Gastroesophageal sphincter (tissue), 4 donors: ENCODE measurements at regions not wholly inside any gene's neighbourhood (a gene's known extent, or its start where the extent isn't known, plus 50 kb on each side); places are given as distances from the start of the nearest gene placed in this dataset.

Source experiments
- ATAC-seq: fragments of 150-250 bp; one replicate; pipeline ENCODE4 v1.9.1; 2016; ENCODE audit warnings: mild to moderate bottlenecking, moderate library complexity
- H3K27ac ChIP-seq, 4 donors: fragments of 200-600 bp; sonication (generic) in 3 of 4; 1 replicate in 3 of 4; 2 replicates in 1 of 4; pipeline ENCODE4 v1.5.1; 2016 to 2019
- H3K27me3 ChIP-seq: fragments of 200-600 bp; sonication (generic); one replicate; pipeline ENCODE4 v1.5.1; 2019
- H3K36me3 ChIP-seq, 2 donors: fragments of 200-600 bp; sonication (generic); one replicate each; pipeline ENCODE4 v1.5.1; 2019; ENCODE audit warnings: control low read depth in 1 of 2
- H3K4me1 ChIP-seq, 3 donors: fragments of 200-600 bp; sonication (generic); 1 replicate in 2 of 3; 2 replicates in 1 of 3; pipeline ENCODE4 v1.5.1; 2016 to 2019; ENCODE audit warnings: control low read depth in 2 of 3
- H3K4me3 ChIP-seq, 2 donors: fragments of 200-600 bp; sonication (generic); one replicate each; pipeline ENCODE4 v1.5.1; 2019; ENCODE audit warnings: mild to moderate bottlenecking in 1 of 2, moderate library complexity in 1 of 2
- H3K9me3 ChIP-seq, 3 donors: fragments of 200-600 bp; sonication (generic); one replicate each; pipeline ENCODE4 v1.5.1; 2017 to 2019; ENCODE audit warnings: control low read depth in 2 of 3
- EP300 ChIP-seq: sonication (generic); formaldehyde crosslinking; IDR thresholded peaks from one replicate; pipeline ENCODE4 v1.6.1; 2017; ENCODE audit warnings: antibody characterized with exemption, mild to moderate bottlenecking
- POLR2A ChIP-seq, 2 donors: fragments of 450-650 bp; IDR thresholded peaks; one replicate each; pipeline ENCODE4 v1.6.1; 2017; ENCODE audit warnings: antibody characterized with exemption in 2 of 2, mild to moderate bottlenecking in 2 of 2, moderate library complexity in 1 of 2
- POLR2AphosphoS5 ChIP-seq: sonication (generic); formaldehyde crosslinking; IDR thresholded peaks from one replicate; pipeline ENCODE4 v1.6.1; 2017; ENCODE audit warnings: antibody characterized with exemption
- WGBS, 2 donors: methylation state at CpG; one replicate each; pipeline ENCODE4 v1.1.5; 2018; ENCODE audit warnings: low coverage in 1 of 2; 5-methylcytosine and 5-hydroxymethylcytosine counted together
- TF ChIP-seq, protein P1 (sequence below), 4 experiments: fragments of 200-600 bp in 2 of 4; fragments of 450-650 bp in 2 of 4; sonication (generic) in 1 of 4; IDR thresholded peaks; one replicate each; pipeline ENCODE4 v1.5.1; 2017 to 2019; ENCODE audit warnings: antibody characterized with exemption in 4 of 4, mild to moderate bottlenecking in 2 of 4, moderate library complexity in 2 of 4

DNA sequence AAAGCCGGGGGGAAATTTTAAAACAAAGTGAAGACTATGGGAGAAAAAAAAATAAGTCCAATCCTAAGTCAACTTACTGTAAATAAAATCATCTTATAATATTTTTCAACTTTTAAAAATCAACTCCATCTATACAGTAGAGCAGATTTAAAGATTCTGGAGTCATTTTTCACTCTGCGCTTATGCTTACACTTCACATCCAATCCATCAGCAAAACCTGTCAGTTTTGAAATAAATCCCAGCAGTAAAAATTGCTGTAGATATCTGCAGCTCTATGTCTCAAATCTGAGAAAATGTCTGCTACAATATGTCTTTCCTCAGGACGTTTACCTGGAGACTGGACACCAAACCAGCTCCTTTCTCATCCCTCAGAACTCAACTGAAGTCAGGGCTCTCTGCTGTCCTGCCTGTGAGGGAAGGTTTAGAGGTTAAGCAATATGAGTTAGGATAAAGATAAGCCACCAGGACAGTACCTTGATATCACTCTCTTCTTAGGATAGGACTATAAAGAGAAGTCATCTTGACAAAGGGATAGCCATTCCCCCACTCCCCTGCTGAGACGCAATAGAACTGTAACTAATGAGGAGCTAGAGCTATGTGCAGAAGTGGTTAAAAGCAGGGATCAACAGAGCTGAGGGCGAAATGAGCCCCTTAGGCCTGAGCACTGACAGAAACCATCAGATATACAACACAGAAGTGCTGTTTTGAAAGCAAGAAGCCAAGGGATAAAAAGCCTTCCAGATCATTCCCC, 254.7 kb upstream of the KLHL1 start:
- no peak for ATAC-seq
- H3K4me3 ChIP-seq: no peak overlapping the region
- H3K27me3 ChIP-seq: no peaks in the 10 kb centered on the region
- no peaks in the 10 kb centered on the region for H3K9me3 ChIP-seq
- no peaks in the 10 kb centered on the region for H3K4me1 ChIP-seq
- H3K27ac ChIP-seq: no peak overlapping the region
- TF ChIP-seq EP300 (no peak), POLR2A (IDR thresholded peaks at IDR 0.05) (no peak), POLR2AphosphoS5 (no peak)
- TF ChIP-seq, protein P1, sequence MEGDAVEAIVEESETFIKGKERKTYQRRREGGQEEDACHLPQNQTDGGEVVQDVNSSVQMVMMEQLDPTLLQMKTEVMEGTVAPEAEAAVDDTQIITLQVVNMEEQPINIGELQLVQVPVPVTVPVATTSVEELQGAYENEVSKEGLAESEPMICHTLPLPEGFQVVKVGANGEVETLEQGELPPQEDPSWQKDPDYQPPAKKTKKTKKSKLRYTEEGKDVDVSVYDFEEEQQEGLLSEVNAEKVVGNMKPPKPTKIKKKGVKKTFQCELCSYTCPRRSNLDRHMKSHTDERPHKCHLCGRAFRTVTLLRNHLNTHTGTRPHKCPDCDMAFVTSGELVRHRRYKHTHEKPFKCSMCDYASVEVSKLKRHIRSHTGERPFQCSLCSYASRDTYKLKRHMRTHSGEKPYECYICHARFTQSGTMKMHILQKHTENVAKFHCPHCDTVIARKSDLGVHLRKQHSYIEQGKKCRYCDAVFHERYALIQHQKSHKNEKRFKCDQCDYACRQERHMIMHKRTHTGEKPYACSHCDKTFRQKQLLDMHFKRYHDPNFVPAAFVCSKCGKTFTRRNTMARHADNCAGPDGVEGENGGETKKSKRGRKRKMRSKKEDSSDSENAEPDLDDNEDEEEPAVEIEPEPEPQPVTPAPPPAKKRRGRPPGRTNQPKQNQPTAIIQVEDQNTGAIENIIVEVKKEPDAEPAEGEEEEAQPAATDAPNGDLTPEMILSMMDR (IDR thresholded peaks at IDR 0.05): no peak
- 52 to 54% methylated on average over 4 of the region's 5 CpGs for WGBS, 2 donors
- H3K36me3 ChIP-seq: no peaks in the 10 kb centered on the region

- no peak overlapping the region for H3K4me3 ChIP-seq
- H3K4me1 ChIP-seq: no peaks in the 10 kb centered on the region
- TF ChIP-seq POLR2AphosphoS5 (no peak), POLR2A (IDR thresholded peaks at IDR 0.05) (no peak), EP300 (no peak)
- TF ChIP-seq, protein P1 (IDR thresholded peaks at IDR 0.05): no peak
- no peak overlapping the region for H3K27ac ChIP-seq
- no peak for ATAC-seq
- H3K9me3 ChIP-seq: no peaks in the 10 kb centered on the region
- 60 to 63% methylated on average over 1 of the region's 1 CpG for WGBS, 2 donors
- no peaks in the 10 kb centered on the region for H3K27me3 ChIP-seq
- H3K36me3 ChIP-seq: no peaks in the 10 kb centered on the region
These were observed 248.8 kb upstream of the KLHL1 start for GRCh38 chr13:70357031-70357430.

DNA sequence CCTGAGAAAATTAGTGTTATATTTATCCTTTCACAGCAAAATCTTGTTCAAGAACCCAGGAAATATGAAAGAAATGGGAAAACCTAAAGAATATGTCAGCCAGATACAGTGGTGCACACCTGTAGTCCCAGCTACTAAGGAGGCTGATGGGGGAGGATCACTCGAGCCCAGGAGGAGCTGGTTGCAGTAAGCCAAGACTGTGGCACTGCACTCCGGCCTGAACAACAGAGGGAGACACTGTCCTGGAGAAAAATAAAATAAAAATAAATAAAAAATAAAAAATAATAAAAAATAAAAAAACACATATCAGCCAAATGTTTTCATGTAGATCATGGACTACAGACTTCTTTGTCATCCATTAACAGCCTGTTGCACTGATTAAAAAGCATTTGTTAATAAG, 244.8 kb upstream of the KLHL1 start:
- H3K27me3 ChIP-seq: no peaks in the 10 kb centered on the region
- H3K4me1 ChIP-seq: no peaks in the 10 kb centered on the region
- TF ChIP-seq POLR2AphosphoS5 (no peak), EP300 (no peak), POLR2A (IDR thresholded peaks at IDR 0.05) (no peak)
- TF ChIP-seq, protein P1 (IDR thresholded peaks at IDR 0.05): no peak
- H3K4me3 ChIP-seq: no peak overlapping the region
- H3K27ac ChIP-seq: no peak overlapping the region
- no peak for ATAC-seq
- H3K9me3 ChIP-seq: no peaks in the 10 kb centered on the region
- WGBS, 2 donors: 36 to 44% methylated on average over 2 of the region's 2 CpGs
- H3K36me3 ChIP-seq: no peaks in the 10 kb centered on the region

- no peaks in the 10 kb centered on the region for H3K27me3 ChIP-seq
- ATAC-seq: no peak
These were observed 239.8 kb upstream of the KLHL1 start for GRCh38 chr13:70347947-70348620.

More at GRCh38 chr13:70347947-70348620, 239.8 kb upstream of the KLHL1 start:
- Histone ChIP-seq H3K36me3 (no peaks in the 10 kb centered on the region), H3K9me3 (no peaks in the 10 kb centered on the region), H3K4me3 (no peak overlapping the region), H3K27ac (no peak overlapping the region), H3K4me1 (no peaks in the 10 kb centered on the region)
- 57 to 65% methylated on average over 8 of the region's 8 CpGs for WGBS, 2 donors
- TF ChIP-seq, protein P1 (IDR thresholded peaks at IDR 0.05): no peak
- no peak for TF ChIP-seq EP300
- no peak for TF ChIP-seq POLR2A (IDR thresholded peaks at IDR 0.05)
- no peak for TF ChIP-seq POLR2AphosphoS5
